Type B pancreatic cell (in vitro differentiated cells): ENCODE measurements at regions not wholly inside any gene's neighbourhood (a gene's known extent, or its start where the extent isn't known, plus 50 kb on each side); places are given as distances from the start of the nearest gene placed in this dataset.

Source experiments
- DNase-seq: peaks from one replicate; pipeline ENCODE4 v3.0.0; 2021; ENCODE audit warnings: mixed read lengths; ENCODE audit not compliant: unreplicated experiment; ENCODE audit errors: extremely low spot score
- H3K27ac Mint-ChIP-seq: 2 replicates; pipeline ENCODE4 v1.8.0; 2021; ENCODE audit warnings: mild to moderate bottlenecking, mixed read lengths
- H3K27me3 Mint-ChIP-seq: 2 replicates; pipeline ENCODE4 v1.8.0; 2021; ENCODE audit warnings: mixed read lengths
- H3K36me3 Mint-ChIP-seq: 2 replicates; pipeline ENCODE4 v1.8.0; 2021; ENCODE audit warnings: mixed read lengths
- H3K4me1 Mint-ChIP-seq: one replicate; pipeline ENCODE4 v1.8.0; 2021; ENCODE audit warnings: mixed read lengths; ENCODE audit not compliant: unreplicated experiment
- H3K4me3 Mint-ChIP-seq: 2 replicates; pipeline ENCODE4 v1.8.0; 2021; ENCODE audit warnings: mild to moderate bottlenecking, mixed read lengths
- H3K9me3 Mint-ChIP-seq: 2 replicates; pipeline ENCODE4 v1.8.0; 2021; ENCODE audit warnings: mixed read lengths
- CTCF ChIP-seq: fragments of 200-600 bp; sonication (generic); conservative IDR thresholded peaks from 2 replicates; pipeline ENCODE4 v1.5.0; 2021; ENCODE audit warnings: antibody characterized with exemption, mild to moderate bottlenecking

- Mint-ChIP-seq H3K27me3 (no peaks in the 10 kb centered on the region), H3K36me3 (no peaks in the 10 kb centered on the region), H3K27ac (no peak overlapping the region), H3K9me3 (no peaks in the 10 kb centered on the region), H3K4me1 (no peaks in the 10 kb centered on the region), H3K4me3 (no peak overlapping the region)
- no peak for DNase-seq
- TF ChIP-seq CTCF, result no peak
Observed at GRCh38 chr13:104705031-104705750, 1639.0 kb upstream of the SLC10A2 start.

- no peaks in the 10 kb centered on the region for H3K36me3 Mint-ChIP-seq
- no peak for TF ChIP-seq CTCF
Observed at GRCh38 chr13:104701591-104701990, 1635.4 kb upstream of the SLC10A2 start.

DNA sequence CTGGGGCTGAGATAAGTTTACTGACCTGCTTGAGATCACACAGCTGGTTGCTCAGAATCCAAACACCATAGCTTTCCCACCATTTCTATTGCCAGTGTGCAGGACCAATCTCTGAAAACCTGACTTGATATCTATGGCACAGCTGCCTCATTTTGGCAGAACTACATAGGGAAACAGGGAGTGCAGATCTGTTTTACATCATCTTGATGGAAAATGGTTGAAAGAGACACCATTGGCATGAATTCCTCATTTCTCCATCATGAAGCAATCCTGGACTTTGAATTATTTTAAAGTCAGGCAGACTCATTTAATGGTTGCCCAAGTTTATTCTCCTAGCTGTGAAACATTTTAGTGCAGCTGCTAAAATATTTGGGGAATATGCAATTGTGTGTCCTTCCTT, 1628.2 kb upstream of the SLC10A2 start:
- H3K4me1 Mint-ChIP-seq, result no peaks in the 10 kb centered on the region
- no peak overlapping the region for H3K27ac Mint-ChIP-seq
- no peak for DNase-seq
- H3K27me3 Mint-ChIP-seq, result peaks cover 5% of the 10 kb centered on the region
- H3K9me3 Mint-ChIP-seq, result peaks cover 3% of the 10 kb centered on the region
- H3K36me3 Mint-ChIP-seq, result no peaks in the 10 kb centered on the region
- no peak overlapping the region for H3K4me3 Mint-ChIP-seq
- TF ChIP-seq CTCF, result no peak

More at GRCh38 chr13:104701591-104701990, 1635.4 kb upstream of the SLC10A2 start:
- no peaks in the 10 kb centered on the region for H3K9me3 Mint-ChIP-seq
- no peaks in the 10 kb centered on the region for H3K4me1 Mint-ChIP-seq
- H3K27me3 Mint-ChIP-seq, result no peaks in the 10 kb centered on the region
- H3K27ac Mint-ChIP-seq, result no peak overlapping the region
- DNase-seq, result no peak
- no peak overlapping the region for H3K4me3 Mint-ChIP-seq

DNA sequence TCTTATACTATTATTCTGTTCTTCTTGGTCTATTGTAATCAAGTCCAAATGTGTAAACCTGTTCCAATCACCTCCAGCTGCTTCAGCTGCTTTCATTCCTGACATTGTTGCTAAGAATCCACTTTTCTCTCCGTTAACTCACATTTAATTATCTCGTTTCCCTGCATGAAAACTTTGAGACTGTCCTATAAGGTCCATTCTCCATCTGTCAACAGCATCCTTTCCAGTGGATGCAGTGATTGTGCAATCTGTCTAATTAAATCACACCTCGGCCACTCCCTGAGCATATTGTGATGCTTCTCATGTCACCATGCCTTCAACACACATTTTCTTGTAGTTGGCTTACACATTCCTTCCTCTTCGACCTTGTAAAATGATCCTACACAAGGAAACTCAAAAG, 1626.9 kb upstream of the SLC10A2 start:
- Mint-ChIP-seq H3K36me3 (no peaks in the 10 kb centered on the region), H3K27me3 (peaks cover 5% of the 10 kb centered on the region), H3K27ac (no peak overlapping the region), H3K9me3 (peaks cover 3% of the 10 kb centered on the region), H3K4me3 (no peak overlapping the region), H3K4me1 (no peaks in the 10 kb centered on the region)
- DNase-seq, result no peak
- TF ChIP-seq CTCF, result no peak

- peaks cover 3% of the 10 kb centered on the region for H3K9me3 Mint-ChIP-seq
- TF ChIP-seq CTCF, result no peak
- H3K27ac Mint-ChIP-seq, result no peak overlapping the region
- DNase-seq, result no peak
- peaks cover 5% of the 10 kb centered on the region for H3K27me3 Mint-ChIP-seq
- no peaks in the 10 kb centered on the region for H3K36me3 Mint-ChIP-seq
- H3K4me1 Mint-ChIP-seq, result no peaks in the 10 kb centered on the region
- H3K4me3 Mint-ChIP-seq, result no peak overlapping the region
Observed at GRCh38 chr13:104691767-104692467, 1625.7 kb upstream of the SLC10A2 start.
